ENCODE measurements at regions not wholly inside any gene's neighbourhood (a gene's known extent, or its start where the extent isn't known, plus 50 kb on each side); places are given as distances from the start of the nearest gene placed in this dataset.

GRCh38 chr15:97563516-97563915 lies 397.0 kb upstream of the ARRDC4 start (continued):
- TF ChIP-seq AFF4 (CRISPR knock-in tag; IDR thresholded peaks at IDR 0.05; ENCODE audit: borderline replicate concordance) (no peak), AR (CRISPR knock-in tag; IDR thresholded peaks at IDR 0.05) (no peak), NR2C2 (CRISPR knock-in tag; IDR thresholded peaks at IDR 0.05) (no peak), ETV6 (CRISPR knock-in tag; IDR thresholded peaks at IDR 0.05) (no peak)

GRCh38 chr15:97566961-97567360 lies 393.5 kb upstream of the ARRDC4 start:
- no peaks in the 10 kb centered on the region for H3K27me3 Mint-ChIP-seq (ENCODE audit: low read depth)
- H3K4me1 Mint-ChIP-seq = no peaks in the 10 kb centered on the region
- H3K4me3 Mint-ChIP-seq = no peak overlapping the region
- peaks cover 3% of the 10 kb centered on the region; the same call in 1 of the 2 replicates for H3K36me3 Mint-ChIP-seq
- H3K27ac Mint-ChIP-seq = no peak overlapping the region
- CTCF ChIA-PET = no interaction called here
- POLR2A ChIA-PET = no interaction called here
- ATAC-seq (no peak), DNase-seq (ENCODE audit: low spot score) (no peak)
- TF ChIP-seq SMAD4 (CRISPR knock-in tag; IDR thresholded peaks at IDR 0.05) = no peak
- no peak for TF ChIP-seq PREB (CRISPR knock-in tag; IDR thresholded peaks at IDR 0.05; ENCODE audit: borderline replicate concordance)
- TF ChIP-seq MLX (CRISPR knock-in tag; IDR thresholded peaks at IDR 0.05) = no peak
- H3K9me3 Mint-ChIP-seq = peaks cover 16% of the 10 kb centered on the region

GRCh38 chr15:97567411-97567810 lies 393.1 kb upstream of the ARRDC4 start:
- POLR2A ChIA-PET = no interaction called here
- no peaks in the 10 kb centered on the region for H3K4me1 Mint-ChIP-seq
- H3K27ac Mint-ChIP-seq = no peak overlapping the region
- no peak for ATAC-seq
- CTCF ChIA-PET = no interaction called here
- no peak for DNase-seq (ENCODE audit: low spot score)
- peaks cover 3% of the 10 kb centered on the region; the same call in 1 of the 2 replicates for H3K36me3 Mint-ChIP-seq
- no peak overlapping the region for H3K4me3 Mint-ChIP-seq
- peaks cover 20% of the 10 kb centered on the region for H3K9me3 Mint-ChIP-seq
- H3K27me3 Mint-ChIP-seq (ENCODE audit: low read depth) = no peaks in the 10 kb centered on the region
- TF ChIP-seq FOXJ3 (CRISPR knock-in tag; IDR thresholded peaks at IDR 0.05; ENCODE audit: borderline replicate concordance) (no peak), ZNF423 (CRISPR knock-in tag; IDR thresholded peaks at IDR 0.05) (no peak), CTCF (IDR thresholded peaks at IDR 0.05) (no peak), ZNF416 (CRISPR knock-in tag; IDR thresholded peaks at IDR 0.05) (no peak), AFF4 (CRISPR knock-in tag; IDR thresholded peaks at IDR 0.05; ENCODE audit: borderline replicate concordance) (no peak), SOX15 (CRISPR knock-in tag; IDR thresholded peaks at IDR 0.05) (no peak), TEAD1 (CRISPR knock-in tag; IDR thresholded peaks at IDR 0.05) (no peak), ZNF263 (CRISPR knock-in tag; IDR thresholded peaks at IDR 0.05; ENCODE audit: low read depth) (no peak), HMGXB4 (CRISPR knock-in tag; IDR thresholded peaks at IDR 0.05) (no peak)

Measured in WTC11 (cell line).